HepG2 (cell line): ENCODE measurements at regions not wholly inside any gene's neighbourhood (a gene's known extent, or its start where the extent isn't known, plus 50 kb on each side); places are given as distances from the start of the nearest gene placed in this dataset.

Experiments used
- ATAC-seq: fragments of 200-7000 bp; cut with Tn5 transposase; 3 replicates; pipeline ENCODE4 v1.9.1; 2020; ENCODE audit warnings: mild to moderate bottlenecking, moderate library complexity
- BruUV-seq: library from RNA; stranded (reverse); fragments of 400-500 nt; replicated peaks from 2 replicates; lab custom pipeline; 2021; lab: Mats Ljungman, UMichigan
- CTCF ChIA-PET: fragments of 300-600 bp; formaldehyde crosslinking; extraction: SDS; loops from one replicate; lab custom pipeline; 2021; ENCODE audit warnings: low total read pairs, inconsistent platforms, low intra/inter-chr PET ratio; lab: Yijun Ruan, JAX
- POLR2A ChIA-PET: fragments of 350-600 bp; sonication (Branson Sonifier 250); formaldehyde crosslinking; loops from one replicate; lab custom pipeline; 2020; ENCODE audit warnings: antibody characterized with exemption, inconsistent platforms; lab: Yijun Ruan, JAX
- DNase-seq: peaks from one replicate; pipeline ENCODE4 v3.0.0-alpha.2; 2015; ENCODE audit warnings: low spot score
- FAIRE-seq: peaks from 3 replicates; lab custom pipeline; 2011; peaks lifted over from hg19 to GRCh38; lab: Jason Lieb, UNC
- H2AFZ ChIP-seq: one replicate; pipeline ENCODE4 v1.6.1; 2011; ENCODE audit warnings: low read length, inconsistent platforms
- H3K27ac ChIP-seq: fragments of 300-600 bp; 3 replicates; pipeline ENCODE4 v1.8.0; 2011; ENCODE audit warnings: mixed run types, mild to moderate bottlenecking, mixed read lengths, low read length, inconsistent platforms; ENCODE audit not compliant: insufficient read depth; ENCODE audit errors: extremely low read length
- H3K27me3 ChIP-seq, 2 experiments: fragments of 200-600 bp in 1 of 2; 2 replicates in 1 of 2; 3 replicates in 1 of 2; pipeline versions ENCODE4 v1.6.0 to v1.8.0; 2011; ENCODE audit warnings: low read length in 2 of 2, mild to moderate bottlenecking in 2 of 2, moderate library complexity in 2 of 2, inconsistent platforms in 1 of 2; ENCODE audit not compliant: insufficient read depth in 2 of 2, control insufficient read depth in 1 of 2
- H3K36me3 ChIP-seq, 2 experiments: fragments of 200-600 bp in 1 of 2; replicated peaks in 1 of 2; 2 replicates in 1 of 2; 3 replicates in 1 of 2; pipeline versions ENCODE4 v1.5.1 to v1.8.0; 2011; ENCODE audit warnings: low read length in 2 of 2, inconsistent platforms in 1 of 2; ENCODE audit not compliant: insufficient read depth in 2 of 2, control insufficient read depth in 1 of 2
- H3K4me1 ChIP-seq: 2 replicates; pipeline ENCODE4 v1.5.1; 2012; ENCODE audit warnings: low read length, inconsistent platforms; ENCODE audit not compliant: insufficient read depth
- H3K4me2 ChIP-seq: 2 replicates; pipeline ENCODE4 v1.6.0; 2011; ENCODE audit warnings: low read depth, low read length, inconsistent platforms
- H3K4me3 ChIP-seq, 3 experiments: fragments of 200-600 bp in 1 of 3; sonication (generic), shearing (Covaris generic) in 1 of 3; replicated peaks in 1 of 3; 2 replicates each; pipeline ENCODE4 v1.5.1; 2011 to 2016; ENCODE audit warnings: low read length in 3 of 3, inconsistent platforms in 2 of 3, low read depth in 2 of 3, mild to moderate bottlenecking in 2 of 3, control low read depth in 1 of 3, mixed read lengths in 1 of 3; ENCODE audit not compliant: insufficient read depth in 1 of 3
- H3K79me2 ChIP-seq: one replicate; pipeline ENCODE4 v1.6.1; 2011; ENCODE audit warnings: low read length, inconsistent platforms; ENCODE audit not compliant: insufficient read depth
- H3K9ac ChIP-seq: 2 replicates; pipeline ENCODE4 v1.6.0; 2011; ENCODE audit warnings: mild to moderate bottlenecking, low read depth, low read length, inconsistent platforms; ENCODE audit not compliant: insufficient read depth
- H3K9me3 ChIP-seq: 2 replicates; pipeline ENCODE4 v1.5.1; 2012; ENCODE audit warnings: mild to moderate bottlenecking, low read length
- H4K20me1 ChIP-seq: 2 replicates; pipeline ENCODE4 v1.6.0; 2011; ENCODE audit warnings: inconsistent platforms, mild to moderate bottlenecking, low read length, moderate library complexity; ENCODE audit not compliant: insufficient read depth
- AHR ChIP-seq: IDR thresholded peaks from 2 replicates; pipeline ENCODE4 v1.6.1; 2018; ENCODE audit warnings: missing genetic modification reagents, missing compliant biosample characterization
- BHLHE40 ChIP-seq: IDR thresholded peaks from 2 replicates; pipeline ENCODE4 v1.6.1; 2011; ENCODE audit warnings: low read length, improper control_type of control experiment
- CBX5 ChIP-seq: sonication (generic); formaldehyde crosslinking; IDR thresholded peaks from 2 replicates; pipeline ENCODE4 v1.4.0; 2020; ENCODE audit warnings: missing genetic modification reagents, borderline replicate concordance
- FOXJ3 ChIP-seq: sonication (generic); formaldehyde crosslinking; IDR thresholded peaks from 2 replicates; pipeline ENCODE4 v1.4.0; 2020; ENCODE audit warnings: missing genetic modification reagents, mild to moderate bottlenecking, borderline replicate concordance
- RNF2 ChIP-seq: fragments of 450-650 bp; conservative IDR thresholded peaks from 2 replicates; pipeline ENCODE4 v1.6.1; 2016; ENCODE audit warnings: low read depth
- ZNF207 ChIP-seq: fragments of 450-650 bp; IDR thresholded peaks from 2 replicates; pipeline ENCODE4 v1.6.1; 2016; ENCODE audit warnings: antibody characterized with exemption, borderline replicate concordance
- ZNF713 ChIP-seq: sonication (generic); formaldehyde crosslinking; IDR thresholded peaks from 2 replicates; pipeline ENCODE4 v1.4.0; 2020; ENCODE audit warnings: mild to moderate bottlenecking, missing genetic modification reagents
- ZNF737 ChIP-seq: sonication (generic); formaldehyde crosslinking; IDR thresholded peaks from 2 replicates; pipeline ENCODE4 v1.5.0; 2020; ENCODE audit warnings: missing genetic modification reagents, mild to moderate bottlenecking, borderline replicate concordance
- ZNF878 ChIP-seq: sonication (generic); formaldehyde crosslinking; IDR thresholded peaks from 2 replicates; pipeline ENCODE4 v1.8.1; 2023; ENCODE audit warnings: mild to moderate bottlenecking, missing genetic modification reagents, moderate library complexity
- WGBS: methylation state at CpG from one replicate; pipeline ENCODE4 v1.1.6; 2017; ENCODE audit warnings: low lambda C conversion rate; 5-methylcytosine and 5-hydroxymethylcytosine counted together
- in situ Hi-C: cut with HindIII; loops from 2 replicates; pipeline ENCODE4 v1.10.0; 2017; ENCODE audit warnings: low pct_unique_long_range_greater_than_20kb; ENCODE audit not compliant: extremely low pct_ligation_motif_present
- intact Hi-C: fragments of 100-400 bp; cut with micrococcal nuclease; formaldehyde crosslinking; loops from one replicate; pipeline ENCODE4 v1.10.0; 2022; ENCODE audit not compliant: unreplicated experiment
- TF ChIP-seq, protein P1 (sequence below): sonication (generic); formaldehyde crosslinking; IDR thresholded peaks from 2 replicates; pipeline ENCODE4 v1.8.0; 2022; ENCODE audit warnings: low read depth, missing genetic modification reagents

- TF ChIP-seq ZNF207 (no peak), ZNF737 (CRISPR knock-in tag) (no peak), FOXJ3 (CRISPR knock-in tag) (no peak)
Measured at GRCh38 chr6:50585441-50586330, 127.6 kb upstream of the TFAP2D start (continued).

- no peak for ATAC-seq
- H3K4me1 ChIP-seq: no peaks in the 10 kb centered on the region
- TF ChIP-seq CBX5 (CRISPR knock-in tag) (no peak), BHLHE40 (no peak), ZNF878 (CRISPR knock-in tag) (no peak), RNF2 (no peak), AHR (no peak), ZNF713 (no peak)
- TF ChIP-seq, protein P1, sequence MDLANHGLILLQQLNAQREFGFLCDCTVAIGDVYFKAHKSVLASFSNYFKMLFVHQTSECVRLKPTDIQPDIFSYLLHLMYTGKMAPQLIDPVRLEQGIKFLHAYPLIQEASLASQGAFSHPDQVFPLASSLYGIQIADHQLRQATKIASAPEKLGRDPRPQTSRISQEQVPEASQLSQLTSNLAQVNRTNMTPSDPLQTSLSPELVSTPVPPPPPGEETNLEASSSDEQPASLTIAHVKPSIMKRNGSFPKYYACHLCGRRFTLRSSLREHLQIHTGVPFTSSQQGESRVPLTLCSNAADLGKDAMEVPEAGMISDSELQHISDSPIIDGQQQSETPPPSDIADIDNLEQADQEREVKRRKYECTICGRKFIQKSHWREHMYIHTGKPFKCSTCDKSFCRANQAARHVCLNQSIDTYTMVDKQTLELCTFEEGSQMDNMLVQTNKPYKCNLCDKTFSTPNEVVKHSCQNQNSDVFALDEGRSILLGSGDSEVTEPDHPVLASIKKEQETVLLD (CRISPR knock-in tag): no peak
- TF ChIP-seq, all 625 proteins: peak for 0
- H3K27ac ChIP-seq: no peak overlapping the region
- no peaks in the 10 kb centered on the region for H3K27me3 ChIP-seq
- no TSS peak for BruUV-seq
- no peaks in the 10 kb centered on the region for H3K9me3 ChIP-seq
- in situ Hi-C loops (no loop called here), intact Hi-C loops (no loop called here)
- 5% methylated on average over 2 of the region's 2 CpGs for WGBS
- DNase-seq (no peak), FAIRE-seq (no peak)
- no peak overlapping the region for H3K9ac ChIP-seq
- ChIA-PET CTCF (no interaction called here), POLR2A (no interaction called here)
- H3K4me3 ChIP-seq: no peak overlapping the region
- H2AFZ ChIP-seq: no peak overlapping the region
- H3K79me2 ChIP-seq: no peaks in the 10 kb centered on the region
- H3K36me3 ChIP-seq: no peaks in the 10 kb centered on the region
- H3K4me2 ChIP-seq: no peak overlapping the region
- H4K20me1 ChIP-seq: no peaks in the 10 kb centered on the region
Measured at GRCh38 chr6:50586331-50586675, 127.0 kb upstream of the TFAP2D start.
